ENCODE measurements at regions not wholly inside any gene's neighbourhood (a gene's known extent, or its start where the extent isn't known, plus 50 kb on each side); places are given as distances from the start of the nearest gene placed in this dataset.
"Not testable (repeated sequence)": the region's sequence is repeated elsewhere in the genome, so short reads cannot be mapped to it uniquely, and the experiment has no call there.

DNA sequence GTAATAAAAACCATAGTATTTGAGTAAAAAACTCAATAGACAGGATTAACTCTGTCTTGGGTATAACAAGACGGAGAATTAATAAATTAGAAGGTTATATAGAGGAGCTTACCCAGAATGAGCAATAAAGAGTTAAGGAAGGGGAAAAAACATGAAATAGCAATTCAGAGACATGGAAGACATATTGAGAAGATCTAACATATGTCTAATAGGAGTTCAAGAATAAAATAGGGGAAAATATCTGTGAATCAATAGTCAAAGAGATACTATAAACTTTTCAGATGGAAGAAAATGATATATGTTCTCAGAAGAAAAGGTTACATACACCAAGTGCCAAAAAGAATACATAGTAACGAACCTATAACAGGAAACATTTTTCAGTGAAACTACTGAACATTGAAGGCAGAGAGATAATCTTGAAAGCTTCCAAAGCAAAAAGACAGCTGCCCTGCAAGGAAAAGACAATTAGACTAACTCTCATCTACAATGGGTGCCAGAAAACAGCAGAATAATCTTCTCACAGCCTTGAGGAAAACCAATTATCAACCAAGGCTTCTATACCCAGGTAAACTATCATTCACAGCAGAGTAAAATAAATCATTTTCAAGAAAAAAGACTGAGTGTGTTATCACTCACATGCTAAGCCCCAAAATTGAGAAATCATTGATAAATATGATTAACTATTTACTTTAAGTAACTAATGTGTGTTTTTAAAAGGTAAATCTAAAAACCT is 106.0 kb downstream of the ENC1 start:
- DNase-seq = no peak

DNA sequence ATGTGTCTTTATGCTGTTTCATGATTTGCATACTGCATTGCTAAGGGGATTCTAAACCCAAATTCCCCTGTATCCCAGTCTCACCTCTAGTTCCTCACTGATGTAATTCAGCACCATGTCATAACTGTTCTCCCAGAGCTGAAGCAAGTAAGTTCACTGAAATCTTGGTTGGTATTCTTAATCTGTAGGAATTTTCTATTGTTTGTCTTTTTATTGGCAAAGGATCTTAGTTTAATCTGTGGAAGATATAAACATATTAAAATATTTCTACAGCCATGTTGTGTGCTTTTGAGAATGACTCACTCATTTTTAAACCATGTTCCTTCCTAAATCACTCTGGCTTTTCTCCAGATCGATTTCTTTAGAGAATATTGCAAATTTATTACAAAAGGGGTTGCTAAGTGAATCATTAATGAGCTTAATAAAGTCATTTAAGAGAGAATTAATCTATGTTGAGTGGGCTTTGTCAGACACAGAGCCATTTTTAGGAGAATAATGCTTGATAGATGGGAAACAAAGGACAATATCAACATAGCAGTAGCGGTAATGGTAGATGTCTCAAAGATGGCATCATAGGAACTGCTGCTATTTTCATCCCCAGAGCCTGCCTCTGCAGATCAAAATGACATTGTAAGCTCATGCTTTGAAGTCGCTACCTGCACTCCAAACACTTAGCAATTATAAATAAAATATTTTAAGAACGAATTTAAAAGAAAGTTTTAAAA is 110.0 kb downstream of the ENC1 start:
- DNase-seq = no peak

DNA sequence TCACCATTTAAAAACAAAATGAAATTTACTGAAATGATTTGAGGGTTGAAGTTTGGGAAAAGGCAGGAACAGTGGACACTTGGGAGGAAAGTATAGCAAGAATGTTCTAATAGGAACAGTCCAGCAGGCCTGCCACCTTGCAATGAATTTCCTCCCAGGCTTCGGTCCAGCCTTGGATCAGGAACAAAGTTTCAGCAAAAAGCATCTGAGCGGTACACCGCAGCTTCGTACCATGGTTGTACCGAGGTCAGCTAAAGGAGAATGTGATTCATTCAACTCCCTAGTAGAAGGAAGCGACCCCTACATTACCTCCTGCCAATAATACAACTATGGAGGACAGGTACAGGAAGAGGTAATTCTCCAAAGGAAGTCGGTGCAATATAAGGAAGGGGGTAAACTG is 111.4 kb downstream of the ENC1 start:
- DNase-seq = no peak

DNA sequence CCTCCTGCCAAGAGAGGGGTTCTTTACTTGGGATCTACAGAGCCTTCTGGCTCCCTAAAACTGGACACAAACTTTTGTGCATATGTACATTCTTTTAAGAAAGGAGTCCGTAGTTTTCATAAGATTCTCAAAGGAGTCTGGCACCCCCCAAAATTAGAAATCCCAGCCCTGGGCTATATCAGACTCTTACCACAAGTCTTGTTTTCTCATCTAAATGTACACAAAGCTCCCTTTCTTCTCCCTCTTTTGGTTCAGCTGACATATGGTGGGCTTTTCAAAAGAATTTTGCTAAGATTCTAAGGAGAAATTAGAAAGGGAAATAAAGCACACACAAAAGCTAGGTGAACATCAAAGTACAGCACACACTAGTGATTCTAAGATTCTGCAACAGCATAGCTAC is 114.4 kb downstream of the ENC1 start:
- no peak for DNase-seq

DNA sequence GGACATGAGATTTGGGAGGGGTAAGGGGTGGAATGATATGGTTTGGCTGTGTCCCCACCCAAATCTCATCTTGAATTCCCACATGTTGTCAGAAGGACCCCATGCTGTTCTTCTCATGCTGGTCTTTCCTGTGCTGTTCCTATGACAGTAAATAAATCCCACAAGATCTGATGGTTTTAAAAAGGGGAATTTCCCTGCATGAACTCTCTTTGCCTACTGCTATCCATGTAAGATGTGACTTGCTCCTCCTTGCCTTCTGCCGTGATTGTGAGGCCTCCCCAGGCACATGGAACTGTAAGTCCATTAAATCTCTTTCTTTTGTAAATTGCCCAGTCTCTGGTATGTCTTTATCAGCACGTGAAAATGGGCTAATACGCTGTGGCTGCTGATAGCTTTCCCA is 115.8 kb downstream of the ENC1 start:
- not testable (repeated sequence) for DNase-seq

DNA sequence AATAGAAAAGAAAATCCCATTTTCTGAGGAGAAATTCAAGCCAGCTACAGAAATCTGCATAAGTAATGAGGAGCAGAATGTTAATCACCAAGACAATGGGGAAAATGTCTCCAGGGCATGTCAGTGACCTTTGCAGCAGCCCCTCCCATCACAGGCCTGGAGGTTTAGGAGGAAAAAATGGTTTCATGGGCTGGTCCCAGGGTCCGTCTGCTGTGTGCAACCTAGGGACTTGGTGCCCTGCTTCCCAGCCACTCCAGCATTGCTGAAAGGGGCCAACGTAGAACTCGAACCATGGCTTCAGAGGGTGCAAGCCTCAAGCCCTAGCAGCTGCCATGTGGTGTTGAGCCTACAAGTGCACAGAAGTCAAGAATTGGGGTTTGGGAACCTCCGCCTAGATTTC is 116.8 kb downstream of the ENC1 start:
- DNase-seq = not testable (repeated sequence)

DNA sequence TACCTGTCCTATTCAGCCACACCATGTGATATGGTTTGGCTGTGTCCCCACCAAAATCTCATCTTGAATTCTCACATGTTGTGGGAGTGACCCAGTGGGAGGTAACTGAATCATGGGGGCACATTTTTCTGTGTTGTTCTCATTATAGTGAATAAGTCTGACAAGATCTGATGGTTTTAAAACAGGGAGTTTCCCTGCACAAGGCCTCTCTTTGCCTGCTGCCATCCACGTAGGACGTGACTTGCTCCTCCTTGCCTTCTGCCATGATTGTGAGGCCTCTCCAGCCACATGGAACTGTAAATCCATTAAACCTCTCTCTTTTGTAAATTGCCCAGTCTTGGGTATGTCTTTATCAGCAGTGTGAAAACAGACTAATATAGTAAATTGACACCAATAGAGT is 117.7 kb downstream of the ENC1 start:
- DNase-seq = not testable (repeated sequence)

DNA sequence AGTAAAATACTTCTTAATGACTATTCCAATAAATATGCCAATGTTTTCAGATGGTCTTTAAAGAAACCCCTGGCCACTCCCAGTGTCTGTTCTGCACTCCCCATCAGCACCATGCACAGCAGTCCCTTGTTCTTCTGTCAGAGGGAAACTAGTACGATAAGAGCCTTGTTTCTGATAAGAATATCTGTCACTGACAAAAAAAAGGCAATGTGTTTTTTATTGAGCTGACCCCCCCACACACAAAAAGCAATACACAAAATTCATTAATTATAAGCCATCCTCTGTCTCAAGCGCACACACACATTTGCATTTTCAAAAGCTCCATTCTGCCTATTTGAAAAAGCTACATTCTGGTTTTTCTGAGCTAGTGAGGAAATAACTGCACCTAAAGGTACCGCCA is 119.1 kb downstream of the ENC1 start:
- DNase-seq = no peak

DNA sequence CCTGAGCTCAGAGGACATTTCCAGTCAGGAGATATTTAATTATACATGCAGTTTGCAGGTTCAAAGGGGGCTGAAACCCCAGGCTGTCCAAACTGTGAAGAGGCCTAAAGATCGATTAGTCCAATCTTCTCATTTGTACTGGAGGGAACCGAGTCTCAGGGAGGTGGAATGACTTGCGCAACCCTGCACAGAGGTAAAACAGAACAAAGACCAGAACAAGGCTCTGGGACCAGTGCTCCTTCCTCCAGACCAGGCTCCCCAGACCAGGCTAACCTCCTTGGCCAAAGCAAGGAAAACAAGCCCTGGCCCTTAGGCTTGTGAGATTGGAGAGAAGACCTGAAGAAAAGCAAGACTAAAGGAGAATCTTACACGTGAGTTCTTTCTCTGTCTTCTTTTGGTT is 120.8 kb downstream of the ENC1 start:
- no peak for DNase-seq

DNA sequence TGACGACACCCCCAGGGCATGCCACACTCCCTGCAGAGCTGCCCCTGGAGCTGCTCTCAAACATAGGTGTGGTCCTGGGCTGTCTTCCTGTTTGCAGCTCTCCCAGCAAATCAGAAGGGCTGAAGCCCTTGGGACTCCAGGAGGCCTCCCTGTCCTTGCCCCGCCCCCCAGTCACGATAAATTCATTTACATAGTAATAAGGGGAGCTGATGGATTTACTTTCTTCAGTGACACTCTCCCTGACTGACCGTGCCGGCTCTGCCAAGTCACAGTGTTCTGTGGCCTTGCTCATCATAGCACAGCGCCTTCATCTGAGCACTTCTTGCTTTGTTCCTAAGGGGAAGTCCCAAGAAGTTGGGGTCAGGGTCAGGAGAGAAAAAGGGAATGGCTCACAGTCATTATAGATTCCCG is 121.4 kb downstream of the ENC1 start:
- DNase-seq = no peak

DNA sequence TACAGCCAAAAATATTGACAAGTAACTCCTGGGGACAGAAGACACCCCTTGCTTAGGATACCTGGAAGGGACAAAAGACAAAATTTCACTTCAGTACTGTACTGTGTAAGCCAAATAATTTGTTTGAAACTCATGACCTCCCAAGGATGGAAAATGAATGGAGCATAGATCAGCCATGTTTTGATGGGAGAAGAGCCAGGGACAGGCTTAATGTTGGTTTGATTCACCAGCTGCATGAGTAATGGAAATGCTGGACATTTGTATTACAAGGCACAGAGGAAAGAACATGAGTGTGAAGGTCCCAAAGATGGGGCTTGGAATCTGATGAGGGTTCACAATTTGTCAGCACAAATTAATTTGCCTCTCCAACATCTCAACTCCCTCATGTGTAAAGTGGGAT is 122.8 kb downstream of the ENC1 start:
- no peak for DNase-seq

DNA sequence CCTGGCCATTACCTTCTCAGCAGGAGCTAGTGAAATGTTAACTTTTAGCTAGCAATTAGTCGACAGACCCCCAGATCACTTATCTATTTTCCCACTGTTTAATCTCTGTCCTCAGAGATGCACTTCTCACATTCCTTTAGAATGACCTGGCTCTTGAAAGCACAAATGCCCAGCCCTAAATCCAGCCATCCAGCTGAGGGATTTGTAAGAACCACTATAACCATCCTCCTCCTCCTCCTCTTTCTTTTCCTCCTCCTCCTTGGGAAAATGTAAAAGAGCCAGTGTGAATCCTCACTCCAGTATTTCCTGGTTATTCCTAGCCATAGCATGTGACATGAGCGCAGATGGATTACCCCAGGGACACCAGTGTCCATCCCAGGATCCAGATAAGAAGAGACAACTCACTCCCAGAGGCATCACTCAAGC is 124.3 kb downstream of the ENC1 start:
- DNase-seq = no peak

DNA sequence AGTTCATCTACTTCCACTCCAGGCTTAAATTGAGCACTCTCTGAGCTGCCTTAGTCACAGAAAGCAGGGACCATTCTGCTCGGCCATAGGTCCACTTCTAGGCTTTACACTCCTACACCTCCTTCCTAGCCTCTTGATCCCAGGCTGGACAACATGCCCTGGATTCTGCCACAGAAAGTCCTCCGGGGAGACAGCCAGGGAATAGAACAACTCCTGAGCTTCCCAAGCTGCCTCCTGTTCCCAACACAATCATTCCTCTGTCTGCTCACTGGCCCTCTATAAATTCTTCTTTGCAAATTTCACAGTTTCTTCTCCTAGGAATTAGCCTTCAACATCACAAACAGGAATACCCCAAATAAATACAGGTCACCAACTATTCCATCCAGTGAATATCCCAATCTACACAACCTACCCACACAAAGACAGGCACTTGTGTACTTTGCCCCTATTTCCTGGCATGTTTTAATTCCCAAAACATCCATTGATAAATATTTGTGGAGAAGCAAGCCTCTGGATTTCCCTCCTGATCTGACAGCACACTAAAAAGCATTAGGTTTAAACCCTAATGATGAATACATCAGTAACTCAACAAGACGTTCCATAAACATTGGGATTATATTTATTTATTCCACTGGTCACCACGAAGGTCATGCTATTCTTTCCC is 125.5 kb downstream of the ENC1 start:
- no peak for DNase-seq

DNA sequence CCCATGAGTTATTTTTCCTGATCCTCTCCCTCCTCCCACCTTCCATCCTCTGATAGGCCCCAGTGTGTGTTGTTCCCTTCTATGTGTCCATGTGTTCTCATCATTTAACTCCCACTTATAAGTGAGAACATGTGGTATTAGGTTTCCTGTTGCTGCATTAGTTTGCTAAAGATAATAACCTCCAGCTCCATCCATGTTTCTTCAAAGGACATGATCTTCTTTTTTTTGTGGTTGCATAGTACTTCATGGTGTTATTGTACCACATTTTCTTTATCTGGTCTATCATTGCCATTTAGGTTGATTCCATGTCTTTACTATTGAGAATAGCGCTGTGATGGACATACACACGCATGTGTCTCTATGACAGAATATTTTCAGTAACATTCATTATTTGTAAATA is 128.8 kb downstream of the ENC1 start:
- DNase-seq = not testable (repeated sequence)

DNA sequence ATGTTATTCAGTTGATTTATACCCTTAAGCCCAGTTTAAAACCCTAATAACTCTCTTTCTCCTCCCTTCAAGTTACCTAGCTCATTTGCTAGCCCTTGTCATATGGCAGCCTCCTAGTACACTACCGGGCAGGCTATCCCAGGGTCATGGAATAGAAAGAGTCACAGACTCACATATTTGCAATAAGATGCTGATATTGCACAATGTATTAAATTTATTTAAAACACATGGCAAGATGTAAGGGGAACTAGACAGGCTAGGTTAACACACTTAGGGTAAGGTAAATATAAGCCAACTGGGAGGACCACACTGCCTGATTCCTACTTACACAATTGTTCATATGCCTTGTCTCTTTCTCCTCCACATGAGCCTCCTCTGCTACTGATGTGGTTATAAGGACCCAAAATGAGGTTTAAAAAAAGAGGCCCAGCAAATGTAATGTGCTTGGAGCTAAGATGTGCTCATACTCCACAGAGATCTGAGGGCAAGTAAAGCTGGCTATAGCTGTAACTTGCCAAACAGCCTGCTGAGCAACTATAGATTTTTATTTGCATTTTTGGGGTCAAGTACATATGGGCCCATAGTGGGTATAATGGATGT is 130.0 kb downstream of the ENC1 start:
- DNase-seq = no peak

DNA sequence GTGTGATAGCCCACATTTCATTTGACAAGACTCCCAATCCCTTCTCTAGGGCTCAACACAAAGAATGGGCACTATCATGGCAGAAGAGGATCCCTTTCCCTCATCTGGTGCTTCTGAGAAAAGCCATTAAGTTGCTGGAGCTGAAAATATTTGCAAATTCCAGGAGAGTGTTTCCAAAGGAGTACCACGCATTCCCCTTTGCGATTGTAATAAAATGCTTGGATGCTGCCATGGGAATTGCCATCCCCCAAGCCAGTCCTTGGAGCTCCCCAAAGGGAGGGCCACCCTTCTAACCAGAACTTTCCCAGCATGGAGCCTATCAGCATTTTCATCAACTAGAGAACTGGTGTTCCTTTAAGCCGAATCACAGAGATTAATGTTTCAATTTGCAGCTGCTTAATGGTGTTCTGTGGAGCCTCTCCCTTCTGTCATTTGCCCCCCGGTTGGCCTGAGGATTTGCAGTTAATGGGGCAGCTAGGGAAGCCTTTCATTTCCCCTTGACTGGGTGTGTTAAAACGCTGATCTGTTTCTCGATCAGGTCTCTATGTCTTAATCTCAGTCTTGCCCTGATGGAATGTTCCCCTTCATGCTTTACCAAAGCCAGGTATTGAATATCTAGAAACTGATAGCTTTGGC is 133.0 kb downstream of the ENC1 start:
- DNase-seq = no peak

DNA sequence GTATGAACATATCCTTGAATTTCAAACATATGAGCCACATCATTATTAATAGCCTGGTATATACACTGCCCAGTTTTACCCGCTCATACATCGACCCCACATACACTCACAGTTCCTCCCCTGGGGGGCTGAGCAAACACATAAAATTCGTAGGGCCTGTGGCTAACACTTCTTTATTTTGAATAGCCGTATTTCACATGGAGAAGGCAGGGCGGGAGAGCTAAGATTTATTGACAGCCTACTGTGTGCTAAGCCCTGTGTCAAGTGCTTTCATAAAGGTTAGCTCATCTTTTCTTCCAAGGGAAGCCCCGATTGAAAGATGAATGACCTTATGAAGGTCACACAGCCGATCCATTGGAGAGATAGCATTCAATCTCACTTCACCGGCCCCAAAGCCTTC is 134.4 kb downstream of the ENC1 start:
- DNase-seq = no peak

DNA sequence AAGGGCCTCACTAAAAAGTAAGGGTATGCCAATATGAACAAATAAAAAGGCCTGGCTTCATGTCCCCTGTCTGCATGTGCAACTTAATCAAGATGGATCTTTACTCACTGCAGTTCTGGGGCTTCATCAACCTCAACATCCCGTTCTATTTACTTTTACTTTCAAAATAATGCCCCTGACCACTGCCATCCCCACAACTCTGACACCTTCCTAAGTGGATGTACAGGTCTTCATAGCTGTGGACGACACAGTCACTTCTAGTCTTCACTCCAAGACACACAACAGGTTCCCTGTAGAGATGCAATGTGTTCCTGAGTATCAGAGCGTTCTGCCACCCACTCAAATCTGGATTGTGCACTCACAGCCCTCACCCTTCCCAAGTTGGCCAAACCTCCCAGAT is 136.1 kb downstream of the ENC1 start:
- no peak for DNase-seq

DNA sequence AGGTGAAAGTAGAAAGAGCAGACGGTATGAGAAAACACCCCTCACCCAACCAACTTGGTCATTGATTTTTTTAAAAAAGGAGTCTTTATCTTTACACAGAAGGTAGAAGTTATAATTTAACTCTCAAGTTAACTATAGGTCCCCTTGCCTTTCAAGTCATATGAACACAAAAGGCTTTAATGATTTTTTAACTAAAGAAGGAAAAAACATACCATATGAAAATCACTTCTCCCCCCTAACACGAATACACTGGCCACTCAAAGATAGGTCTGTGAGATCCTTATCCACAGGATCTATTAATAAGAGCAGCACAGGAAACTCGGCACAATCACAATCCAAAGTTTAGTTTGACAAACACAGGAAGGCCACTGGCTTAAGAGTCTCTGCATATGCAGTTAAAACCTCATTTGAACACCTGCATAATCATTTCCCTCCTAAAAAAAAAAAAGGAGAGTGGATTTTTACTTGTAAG is 138.0 kb downstream of the ENC1 start:
- DNase-seq = no peak

DNA sequence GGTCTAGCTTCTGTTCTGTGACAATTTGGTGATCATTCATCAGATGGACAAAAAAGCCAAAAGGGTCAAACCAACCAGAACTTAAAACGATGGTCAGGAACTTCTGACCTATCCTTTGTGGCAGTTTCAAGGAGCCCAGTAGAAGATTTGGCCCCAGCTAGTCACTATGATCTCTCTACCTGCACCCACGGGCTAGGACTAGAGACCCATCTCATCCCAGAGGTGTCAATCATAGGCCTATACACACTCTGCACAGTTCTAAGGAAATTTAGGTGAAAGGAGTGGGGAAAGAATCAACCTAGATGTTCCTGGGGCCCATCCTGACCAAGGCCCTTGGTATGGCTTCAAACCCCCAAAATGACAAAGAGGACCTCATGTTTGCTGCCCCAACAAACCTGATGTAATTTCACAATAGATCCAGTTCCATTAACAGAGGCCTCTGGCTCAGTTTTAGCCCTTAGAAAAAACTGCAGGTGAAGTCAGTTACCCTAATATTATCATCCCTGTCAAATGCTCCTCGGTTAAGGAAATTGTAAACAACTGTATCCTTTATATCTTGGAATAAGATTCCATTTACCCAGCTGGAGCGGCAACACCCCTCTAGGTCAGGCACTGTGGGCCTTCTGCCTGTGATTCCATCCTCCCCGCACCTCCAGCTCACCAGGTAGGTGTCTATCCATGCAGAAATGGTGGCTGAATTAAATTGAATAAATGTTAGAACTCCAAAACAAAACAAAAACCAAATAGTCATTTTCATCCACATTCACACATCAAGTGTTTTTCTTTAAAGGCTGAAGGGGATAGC is 138.7 kb downstream of the ENC1 start:
- DNase-seq = no peak

DNA sequence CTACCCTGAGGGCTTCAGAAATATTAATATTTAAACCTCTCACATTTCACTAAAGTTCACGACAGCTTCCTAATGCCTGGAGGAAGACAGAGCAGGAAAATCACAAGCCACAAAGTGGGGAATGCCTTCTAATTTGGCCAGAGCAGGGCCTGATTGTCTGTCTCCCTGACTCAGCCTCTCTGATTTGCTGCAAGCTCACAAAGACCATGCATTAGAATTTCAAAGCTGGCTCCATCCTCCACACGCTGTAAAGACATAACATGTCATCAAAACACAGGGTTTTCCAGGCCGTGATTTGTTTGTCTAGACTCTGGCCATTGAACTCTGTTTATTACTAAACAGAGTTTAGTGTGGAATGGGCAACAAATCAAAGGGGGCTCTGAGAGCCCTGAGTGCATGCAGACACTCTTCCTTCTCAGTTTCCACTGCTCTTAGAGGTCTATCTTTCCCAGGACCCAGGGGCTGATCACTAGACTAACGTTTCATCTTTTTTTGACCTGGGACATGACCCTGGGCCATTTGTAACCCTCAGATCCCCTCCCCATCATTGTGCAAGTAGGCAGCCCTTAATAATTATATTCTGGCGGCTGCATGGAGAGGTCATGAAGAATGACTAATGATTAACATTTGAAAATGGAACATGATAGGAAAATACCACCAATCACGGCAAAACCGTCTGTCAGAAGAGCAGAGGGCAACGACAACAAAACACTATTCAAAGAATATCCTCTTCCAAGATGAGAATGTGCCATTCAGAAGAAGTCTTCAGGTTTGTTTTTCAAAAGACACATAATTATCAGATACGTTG is 140.2 kb downstream of the ENC1 start:
- DNase-seq = no peak

All from occipital lobe (tissue), 1 donor.